Retinal pigment epithelial cell (primary cell): ENCODE measurements at regions not wholly inside any gene's neighbourhood (a gene's known extent, or its start where the extent isn't known, plus 50 kb on each side); places are given as distances from the start of the nearest gene placed in this dataset.

ENCODE experiments used
- DNase-seq: peaks from one replicate; pipeline ENCODE4 v3.0.0-alpha.2; 2010; ENCODE audit warnings: low read depth
- H3K4me3 ChIP-seq: 2 replicates; pipeline ENCODE4 v1.5.1; 2011; ENCODE audit warnings: mild to moderate bottlenecking, low read length, control low read depth, moderate library complexity
- CTCF ChIP-seq: conservative IDR thresholded peaks from 2 replicates; pipeline ENCODE4 v1.5.1; 2011; ENCODE audit warnings: low read depth, low read length, control low read depth, inconsistent platforms

GRCh38 chr17:52294301-52294700 lies 135.8 kb upstream of the CA10 start:
- DNase-seq, result no peak
- no peak overlapping the region for H3K4me3 ChIP-seq
- TF ChIP-seq CTCF, result no peak

- no peak for DNase-seq
- H3K4me3 ChIP-seq, result no peak overlapping the region
- TF ChIP-seq CTCF, result no peak
Measured at GRCh38 chr17:52287611-52288010, 129.1 kb upstream of the CA10 start.

GRCh38 chr17:52283872-52284271 lies 125.4 kb upstream of the CA10 start:
- H3K4me3 ChIP-seq, result no peak overlapping the region
- TF ChIP-seq CTCF, result no peak
- no peak for DNase-seq

GRCh38 chr17:52276381-52277008 lies 118.0 kb upstream of the CA10 start:
- no peak for TF ChIP-seq CTCF
- H3K4me3 ChIP-seq, result no peak overlapping the region
- DNase-seq, result no peak

- H3K4me3 ChIP-seq, result no peak overlapping the region
- no peak for TF ChIP-seq CTCF
- no peak for DNase-seq
Measured at GRCh38 chr17:52271781-52272180, 113.3 kb upstream of the CA10 start.

GRCh38 chr17:52255347-52255746 lies 96.8 kb upstream of the CA10 start:
- DNase-seq, result no peak
- H3K4me3 ChIP-seq, result no peak overlapping the region
- no peak for TF ChIP-seq CTCF

GRCh38 chr17:52244689-52245088 lies 86.2 kb upstream of the CA10 start:
- no peak for TF ChIP-seq CTCF

More at GRCh38 chr17:52244689-52245088, 86.2 kb upstream of the CA10 start:
- H3K4me3 ChIP-seq, result no peak overlapping the region
- DNase-seq, result no peak
